Stomach (tissue), 4 donors: ENCODE measurements at regions not wholly inside any gene's neighbourhood (a gene's known extent, or its start where the extent isn't known, plus 50 kb on each side); places are given as distances from the start of the nearest gene placed in this dataset.

Source experiments
- EP300 ChIP-seq: sonication (generic); formaldehyde crosslinking; IDR thresholded peaks from one replicate; pipeline ENCODE4 v1.6.1; 2017; ENCODE audit warnings: antibody characterized with exemption
- POLR2A ChIP-seq, 4 donors: fragments of 450-650 bp; IDR thresholded peaks; one replicate each; pipeline ENCODE4 v1.6.1; 2016; ENCODE audit warnings: antibody characterized with exemption in 4 of 4, control low read depth in 2 of 4, mild to moderate bottlenecking in 1 of 4, moderate library complexity in 1 of 4
- TF ChIP-seq, protein P1 (sequence below), 7 experiments: fragments of 450-650 bp in 4 of 7; fragments of 200-600 bp in 3 of 7; sonication (generic) in 3 of 7; IDR thresholded peaks; one replicate each; pipeline ENCODE4 v1.5.1; 2016 to 2019; ENCODE audit warnings: antibody characterized with exemption in 7 of 7, control low read depth in 2 of 7, mild to moderate bottlenecking in 1 of 7

DNA sequence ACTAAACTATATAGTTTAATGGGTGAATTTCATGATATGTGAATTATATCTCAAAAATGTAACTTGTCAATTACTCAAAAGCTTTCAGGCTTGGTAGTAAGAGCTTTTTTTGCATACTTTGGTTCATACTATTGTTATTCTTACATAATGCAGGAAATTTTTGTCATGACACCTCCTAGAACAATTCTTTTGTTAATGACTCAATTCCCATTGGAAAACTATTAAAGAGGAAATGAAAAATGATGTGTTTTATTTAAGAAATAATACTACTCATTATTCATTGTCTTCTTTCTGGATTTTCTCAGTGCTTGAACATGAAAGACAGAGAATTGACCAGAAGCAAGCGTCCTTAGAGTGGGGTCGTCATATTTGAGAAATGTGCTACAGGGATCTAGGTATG, 196.4 kb upstream of the KCNJ16 start:
- TF ChIP-seq, protein P1, sequence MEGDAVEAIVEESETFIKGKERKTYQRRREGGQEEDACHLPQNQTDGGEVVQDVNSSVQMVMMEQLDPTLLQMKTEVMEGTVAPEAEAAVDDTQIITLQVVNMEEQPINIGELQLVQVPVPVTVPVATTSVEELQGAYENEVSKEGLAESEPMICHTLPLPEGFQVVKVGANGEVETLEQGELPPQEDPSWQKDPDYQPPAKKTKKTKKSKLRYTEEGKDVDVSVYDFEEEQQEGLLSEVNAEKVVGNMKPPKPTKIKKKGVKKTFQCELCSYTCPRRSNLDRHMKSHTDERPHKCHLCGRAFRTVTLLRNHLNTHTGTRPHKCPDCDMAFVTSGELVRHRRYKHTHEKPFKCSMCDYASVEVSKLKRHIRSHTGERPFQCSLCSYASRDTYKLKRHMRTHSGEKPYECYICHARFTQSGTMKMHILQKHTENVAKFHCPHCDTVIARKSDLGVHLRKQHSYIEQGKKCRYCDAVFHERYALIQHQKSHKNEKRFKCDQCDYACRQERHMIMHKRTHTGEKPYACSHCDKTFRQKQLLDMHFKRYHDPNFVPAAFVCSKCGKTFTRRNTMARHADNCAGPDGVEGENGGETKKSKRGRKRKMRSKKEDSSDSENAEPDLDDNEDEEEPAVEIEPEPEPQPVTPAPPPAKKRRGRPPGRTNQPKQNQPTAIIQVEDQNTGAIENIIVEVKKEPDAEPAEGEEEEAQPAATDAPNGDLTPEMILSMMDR (IDR thresholded peaks at IDR 0.05): no peak
- TF ChIP-seq POLR2A (IDR thresholded peaks at IDR 0.05) (no peak), EP300 (no peak)
